ENCODE measurements at regions not wholly inside any gene's neighbourhood (a gene's known extent, or its start where the extent isn't known, plus 50 kb on each side); places are given as distances from the start of the nearest gene placed in this dataset.

GRCh38 chr13:70895599-70895998 is 787.3 kb upstream of the KLHL1 start:
- H3K4me3 ChIP-seq (ENCODE audit: low read length): no peak overlapping the region
- no peak for TF ChIP-seq CTCF (IDR thresholded peaks at IDR 0.05; ENCODE audit: insufficient read depth, low read depth, low read length, missing control alignments)
- no peak for DNase-seq (ENCODE audit: low read depth)

- H3K4me3 ChIP-seq (ENCODE audit: low read length): no peak overlapping the region
- DNase-seq (ENCODE audit: low read depth): no peak
- no peak for TF ChIP-seq CTCF (IDR thresholded peaks at IDR 0.05; ENCODE audit: insufficient read depth, low read depth, low read length, missing control alignments)
These were observed 786.0 kb upstream of the KLHL1 start for GRCh38 chr13:70894258-70894657.

- no peak for DNase-seq (ENCODE audit: low read depth)
These were observed 785.6 kb upstream of the KLHL1 start for GRCh38 chr13:70893832-70894231.

GRCh38 chr13:70890289-70890688 is 782.0 kb upstream of the KLHL1 start:
- TF ChIP-seq CTCF (IDR thresholded peaks at IDR 0.05; ENCODE audit: insufficient read depth, low read depth, low read length, missing control alignments): no peak
- DNase-seq (ENCODE audit: low read depth): no peak

More at GRCh38 chr13:70893832-70894231, 785.6 kb upstream of the KLHL1 start:
- H3K4me3 ChIP-seq (ENCODE audit: low read length): no peak overlapping the region
- no peak for TF ChIP-seq CTCF (IDR thresholded peaks at IDR 0.05; ENCODE audit: insufficient read depth, low read depth, low read length, missing control alignments)

GRCh38 chr13:70889163-70889562 is 780.9 kb upstream of the KLHL1 start:
- no peak for TF ChIP-seq CTCF (IDR thresholded peaks at IDR 0.05; ENCODE audit: insufficient read depth, low read depth, low read length, missing control alignments)
- H3K4me3 ChIP-seq (ENCODE audit: low read length): no peak overlapping the region
- DNase-seq (ENCODE audit: low read depth): no peak

More at GRCh38 chr13:70890289-70890688, 782.0 kb upstream of the KLHL1 start:
- H3K4me3 ChIP-seq (ENCODE audit: low read length): no peak overlapping the region

GRCh38 chr13:70884196-70884595 is 775.9 kb upstream of the KLHL1 start:
- H3K4me3 ChIP-seq (ENCODE audit: low read length): no peak overlapping the region
- no peak for TF ChIP-seq CTCF (IDR thresholded peaks at IDR 0.05; ENCODE audit: insufficient read depth, low read depth, low read length, missing control alignments)
- no peak for DNase-seq (ENCODE audit: low read depth)

GRCh38 chr13:70874636-70875035 is 766.4 kb upstream of the KLHL1 start:
- TF ChIP-seq CTCF (IDR thresholded peaks at IDR 0.05; ENCODE audit: insufficient read depth, low read depth, low read length, missing control alignments): no peak
- peak; percentile 1 for DNase-seq (ENCODE audit: low read depth)
- H3K4me3 ChIP-seq (ENCODE audit: low read length): no peak overlapping the region
